Colonic mucosa (tissue), 4 donors: ENCODE measurements at regions not wholly inside any gene's neighbourhood (a gene's known extent, or its start where the extent isn't known, plus 50 kb on each side); places are given as distances from the start of the nearest gene placed in this dataset.

ENCODE experiments used
- DNase-seq: peaks from one replicate; pipeline ENCODE4 v3.0.0-alpha.2; 2020
- H3K27ac ChIP-seq: fragments of 200-600 bp; one replicate; pipeline ENCODE4 v1.8.0; 2021
- H3K27me3 ChIP-seq: fragments of 200-600 bp; one replicate; pipeline ENCODE4 v1.8.0; 2021
- H3K36me3 ChIP-seq: fragments of 200-600 bp; one replicate; pipeline ENCODE4 v1.8.0; 2021
- H3K4me1 ChIP-seq: fragments of 200-600 bp; one replicate; pipeline ENCODE4 v1.8.0; 2021; ENCODE audit warnings: mild to moderate bottlenecking
- H3K4me3 ChIP-seq: fragments of 200-600 bp; one replicate; pipeline ENCODE4 v1.8.0; 2021
- H3K9ac ChIP-seq, 2 donors: one replicate each; pipeline ENCODE4 v1.7.0; 2013; ENCODE audit warnings: control low read depth in 2 of 2, low read depth in 2 of 2, low read length in 2 of 2
- H3K9me3 ChIP-seq: fragments of 200-600 bp; one replicate; pipeline ENCODE4 v1.8.0; 2021
- CTCF ChIP-seq: fragments of 200-600 bp; IDR thresholded peaks from one replicate; pipeline ENCODE4 v1.8.0; 2022; ENCODE audit warnings: antibody characterized with exemption, mild to moderate bottlenecking
- intact Hi-C: fragments of 100-400 bp; cut with DNase I; formaldehyde crosslinking; loops from one replicate; pipeline ENCODE4 v1.14.1; 2022
- donor health status: healthy.
- donor health status: DM: no; HTN: no; CAD: no.
- donor health status: DM: no; HTN: no; CAD: no.

- DNase-seq: no peak
- Histone ChIP-seq H3K27me3 (no peaks in the 10 kb centered on the region), H3K9ac (no peak overlapping the region), H3K27ac (no peak overlapping the region), H3K36me3 (no peaks in the 10 kb centered on the region), H3K4me3 (no peak overlapping the region), H3K4me1 (no peaks in the 10 kb centered on the region), H3K9me3 (no peaks in the 10 kb centered on the region)
- no peak for TF ChIP-seq CTCF
- intact Hi-C loops: no loop called here
Observed at GRCh38 chr1:56236688-56237087, 342.7 kb downstream of the PLPP3 start.

- Histone ChIP-seq H3K36me3 (no peaks in the 10 kb centered on the region), H3K9ac (no peak overlapping the region), H3K4me3 (no peak overlapping the region), H3K9me3 (no peaks in the 10 kb centered on the region), H3K27me3 (no peaks in the 10 kb centered on the region), H3K4me1 (no peaks in the 10 kb centered on the region), H3K27ac (no peak overlapping the region)
- TF ChIP-seq CTCF: no peak
- intact Hi-C loops: no loop called here
- no peak for DNase-seq
Observed at GRCh38 chr1:56235909-56236510, 343.4 kb downstream of the PLPP3 start.

- H3K36me3 ChIP-seq: no peaks in the 10 kb centered on the region
- intact Hi-C loops: no loop called here
- H3K27ac ChIP-seq: no peak overlapping the region
- no peaks in the 10 kb centered on the region for H3K27me3 ChIP-seq
- no peak overlapping the region for H3K4me3 ChIP-seq
- no peak for DNase-seq
- no peaks in the 10 kb centered on the region for H3K9me3 ChIP-seq
- no peak overlapping the region for H3K9ac ChIP-seq
- no peak for TF ChIP-seq CTCF
- no peaks in the 10 kb centered on the region for H3K4me1 ChIP-seq
Observed at GRCh38 chr1:56229186-56229585, 350.2 kb downstream of the PLPP3 start.

GRCh38 chr1:56227886-56228285 is 351.5 kb downstream of the PLPP3 start:
- intact Hi-C loops: no loop called here
- no peak overlapping the region for H3K9ac ChIP-seq
- DNase-seq: no peak
- H3K36me3 ChIP-seq: no peaks in the 10 kb centered on the region
- H3K9me3 ChIP-seq: no peaks in the 10 kb centered on the region
- no peaks in the 10 kb centered on the region for H3K4me1 ChIP-seq
- no peak overlapping the region for H3K4me3 ChIP-seq
- no peaks in the 10 kb centered on the region for H3K27me3 ChIP-seq
- no peak for TF ChIP-seq CTCF
- H3K27ac ChIP-seq: no peak overlapping the region

GRCh38 chr1:56227401-56227800 is 352.0 kb downstream of the PLPP3 start:
- Histone ChIP-seq H3K9me3 (no peaks in the 10 kb centered on the region), H3K27ac (no peak overlapping the region), H3K4me1 (no peaks in the 10 kb centered on the region), H3K27me3 (no peaks in the 10 kb centered on the region), H3K9ac (no peak overlapping the region), H3K36me3 (no peaks in the 10 kb centered on the region), H3K4me3 (no peak overlapping the region)
- no peak for TF ChIP-seq CTCF
- intact Hi-C loops: no loop called here
- no peak for DNase-seq
